ENCODE measurements at regions not wholly inside any gene's neighbourhood (a gene's known extent, or its start where the extent isn't known, plus 50 kb on each side); places are given as distances from the start of the nearest gene placed in this dataset.

- H3K9me3 ChIP-seq: no peaks in the 10 kb centered on the region
- WGBS, 2 donors (ENCODE audit: low coverage in 1 of 2): 15 to 38% methylated on average over 1 of the region's 1 CpG
- no peaks in the 10 kb centered on the region for H3K36me3 ChIP-seq
- no peak for DNase-seq
- TF ChIP-seq POLR2A (IDR thresholded peaks at IDR 0.05) (no peak), EP300 (IDR thresholded peaks at IDR 0.05; ENCODE audit: low read depth) (no peak), POLR2AphosphoS5 (IDR thresholded peaks at IDR 0.05) (no peak), CTCF (IDR thresholded peaks at IDR 0.05) (no peak)
- no peak overlapping the region for H3K27ac ChIP-seq
- in situ Hi-C loops (cut with MboI; ENCODE audit: low pct_ligation_motif_present in 1 of 4, low pct_unique_long_range_greater_than_20kb in 1 of 4, low sequenced_read_pairs in 3 of 4) (no loop called here), intact Hi-C loops (cut with DNase I; ENCODE audit: low total_unique reads) (no loop called here)
- H3K4me1 ChIP-seq: no peaks in the 10 kb centered on the region
- H3K4me3 ChIP-seq: no peak overlapping the region
- H3K27me3 ChIP-seq: no peaks in the 10 kb centered on the region
Observed at GRCh38 chr9:12627096-12627495, 66.1 kb upstream of the TYRP1 start.

GRCh38 chr9:12628546-12628945 is 64.6 kb upstream of the TYRP1 start:
- no peaks in the 10 kb centered on the region for H3K4me1 ChIP-seq
- H3K36me3 ChIP-seq: no peaks in the 10 kb centered on the region
- no peaks in the 10 kb centered on the region for H3K9me3 ChIP-seq
- 55 to 73% methylated on average over 1 of the region's 1 CpG for WGBS, 2 donors (ENCODE audit: low coverage in 1 of 2)
- no peak overlapping the region for H3K27ac ChIP-seq
- H3K27me3 ChIP-seq: no peaks in the 10 kb centered on the region
- TF ChIP-seq EP300 (IDR thresholded peaks at IDR 0.05; ENCODE audit: low read depth) (no peak), POLR2AphosphoS5 (IDR thresholded peaks at IDR 0.05) (no peak), CTCF (IDR thresholded peaks at IDR 0.05) (no peak), POLR2A (IDR thresholded peaks at IDR 0.05) (no peak)
- in situ Hi-C loops (cut with MboI; ENCODE audit: low pct_ligation_motif_present in 1 of 4, low pct_unique_long_range_greater_than_20kb in 1 of 4, low sequenced_read_pairs in 3 of 4) (no loop called here), intact Hi-C loops (cut with DNase I; ENCODE audit: low total_unique reads) (no loop called here)
- DNase-seq: no peak
- H3K4me3 ChIP-seq: no peak overlapping the region

- in situ Hi-C loops (cut with MboI; ENCODE audit: low pct_ligation_motif_present in 1 of 4, low pct_unique_long_range_greater_than_20kb in 1 of 4, low sequenced_read_pairs in 3 of 4) (no loop called here), intact Hi-C loops (cut with DNase I; ENCODE audit: low total_unique reads) (no loop called here)
- TF ChIP-seq POLR2AphosphoS5 (IDR thresholded peaks at IDR 0.05) (no peak), CTCF (IDR thresholded peaks at IDR 0.05) (no peak), POLR2A (IDR thresholded peaks at IDR 0.05) (no peak), EP300 (IDR thresholded peaks at IDR 0.05; ENCODE audit: low read depth) (no peak)
- Histone ChIP-seq H3K4me1 (no peaks in the 10 kb centered on the region), H3K27me3 (no peaks in the 10 kb centered on the region), H3K9me3 (no peaks in the 10 kb centered on the region), H3K4me3 (no peak overlapping the region), H3K27ac (no peak overlapping the region), H3K36me3 (no peaks in the 10 kb centered on the region)
- no peak for DNase-seq
- whole genome bisulfite sequencing, 2 donors (ENCODE audit: low coverage in 1 of 2): 82 to 87% methylated on average over 2 of the region's 2 CpGs
Observed at GRCh38 chr9:12629067-12629466, 64.1 kb upstream of the TYRP1 start.

- H3K4me3 ChIP-seq: no peak overlapping the region
- in situ Hi-C loops (cut with MboI; ENCODE audit: low pct_ligation_motif_present in 1 of 4, low pct_unique_long_range_greater_than_20kb in 1 of 4, low sequenced_read_pairs in 3 of 4): no loop called here
- TF ChIP-seq EP300 (IDR thresholded peaks at IDR 0.05; ENCODE audit: low read depth) (no peak), POLR2AphosphoS5 (IDR thresholded peaks at IDR 0.05) (no peak), POLR2A (IDR thresholded peaks at IDR 0.05) (no peak), CTCF (IDR thresholded peaks at IDR 0.05) (no peak)
Observed at GRCh38 chr9:12631866-12632265, 61.3 kb upstream of the TYRP1 start.

More at GRCh38 chr9:12631866-12632265, 61.3 kb upstream of the TYRP1 start:
- Histone ChIP-seq H3K36me3 (no peaks in the 10 kb centered on the region), H3K9me3 (no peaks in the 10 kb centered on the region), H3K4me1 (no peaks in the 10 kb centered on the region), H3K27ac (no peak overlapping the region), H3K27me3 (no peaks in the 10 kb centered on the region)
- DNase-seq: no peak
- WGBS, 2 donors (ENCODE audit: low coverage in 1 of 2): 59 to 70% methylated on average over 5 of the region's 5 CpGs
- intact Hi-C loops (cut with DNase I; ENCODE audit: low total_unique reads): no loop called here

Measured in transverse colon (tissue), 4 donors.